Fibroblast of lung (primary cell): ENCODE measurements at regions not wholly inside any gene's neighbourhood (a gene's known extent, or its start where the extent isn't known, plus 50 kb on each side); places are given as distances from the start of the nearest gene placed in this dataset.

ENCODE experiments used
- CTCF ChIP-seq, 2 donors: IDR thresholded peaks in 1 of 2; conservative IDR thresholded peaks in 1 of 2; 1 replicate in 1 of 2; 2 replicates in 1 of 2; pipeline ENCODE4 v1.5.1; 2011 to 2012; ENCODE audit warnings: low read length in 2 of 2, control low read depth in 1 of 2, inconsistent platforms in 1 of 2, low read depth in 1 of 2, mild to moderate bottlenecking in 1 of 2
- EZH2 ChIP-seq: IDR thresholded peaks from 2 replicates; pipeline ENCODE4 v1.5.1; 2012; ENCODE audit warnings: low read length, control low read depth, mild to moderate bottlenecking; ENCODE audit errors: missing control alignments

GRCh38 chr10:91137011-91137643 is 83.3 kb upstream of the PCGF5 start:
- TF ChIP-seq CTCF (conservative IDR thresholded peaks at IDR 0.05 in 1 of 2, IDR thresholded peaks at IDR 0.05 in 1 of 2; ENCODE audit: low read depth in 1 of 2, low read length in 2 of 2) (no peak), EZH2 (no peak)
